K562 (cell line): ENCODE measurements at regions not wholly inside any gene's neighbourhood (a gene's known extent, or its start where the extent isn't known, plus 50 kb on each side); places are given as distances from the start of the nearest gene placed in this dataset.

Experiments
- ATF7 ChIP-seq: fragments of 450-650 bp; IDR thresholded peaks from 2 replicates; pipeline ENCODE4 v1.7.1; 2014; ENCODE audit warnings: mild to moderate bottlenecking, moderate library complexity
- CTBP1 ChIP-seq: fragments of 450-650 bp; IDR thresholded peaks from 2 replicates; pipeline ENCODE4 v1.6.1; 2016; ENCODE audit warnings: borderline replicate concordance
- CTCF ChIP-seq, 3 experiments: IDR thresholded peaks in 2 of 3; conservative IDR thresholded peaks in 1 of 3; 2 replicates each; pipeline ENCODE4 v1.5.1; 2011 to 2012; ENCODE audit warnings: low read length in 3 of 3, mild to moderate bottlenecking in 3 of 3, control low read depth in 2 of 3, improper control_type of control experiment in 1 of 3, inconsistent platforms in 1 of 3, low read depth in 1 of 3, mixed read lengths in 1 of 3, moderate library complexity in 1 of 3; ENCODE audit not compliant: insufficient read depth in 2 of 3
- KDM5B ChIP-seq: fragments of 200-600 bp; sonication (generic); IDR thresholded peaks from 2 replicates; pipeline ENCODE4 v1.6.1; 2012; ENCODE audit warnings: low read depth, mild to moderate bottlenecking, moderate library complexity, low read length, control low read depth, inconsistent platforms; ENCODE audit not compliant: insufficient replicate concordance
- L3MBTL2 ChIP-seq: fragments of 450-650 bp; IDR thresholded peaks from 2 replicates; pipeline ENCODE4 v1.6.1; 2016; ENCODE audit warnings: mild to moderate bottlenecking, moderate library complexity
- NCOA1 ChIP-seq: fragments of 450-650 bp; IDR thresholded peaks from 2 replicates; pipeline ENCODE4 v1.6.1; 2016; ENCODE audit warnings: low read depth
- RCOR1 ChIP-seq, 2 experiments: IDR thresholded peaks; 2 replicates each; pipeline ENCODE4 v1.6.1; 2012; ENCODE audit warnings: low read depth in 2 of 2, low read length in 2 of 2, borderline replicate concordance in 1 of 2, improper control_type of control experiment in 1 of 2
- RNF2 ChIP-seq: sonication (generic); IDR thresholded peaks from 2 replicates; pipeline ENCODE4 v1.6.1; 2016
- TF ChIP-seq, protein P1 (sequence below): fragments of 450-650 bp; IDR thresholded peaks from 2 replicates; pipeline ENCODE4 v1.6.1; 2016

GRCh38 chr17:12201294-12201880 lies 180.7 kb downstream of the MAP2K4 start:
- TF ChIP-seq NCOA1, result no peak
- no peak for TF ChIP-seq ATF7
- TF ChIP-seq KDM5B, result no peak
- TF ChIP-seq L3MBTL2, result no peak
- no peak for TF ChIP-seq CTBP1
- TF ChIP-seq RNF2, result no peak
- TF ChIP-seq CTCF (IDR thresholded peaks at IDR 0.05 in 2 of 3, conservative IDR thresholded peaks at IDR 0.05 in 1 of 3; ENCODE audit: insufficient read depth in 2 of 3, low read depth in 1 of 3, low read length in 3 of 3), result no peak
- TF ChIP-seq, protein P1, sequence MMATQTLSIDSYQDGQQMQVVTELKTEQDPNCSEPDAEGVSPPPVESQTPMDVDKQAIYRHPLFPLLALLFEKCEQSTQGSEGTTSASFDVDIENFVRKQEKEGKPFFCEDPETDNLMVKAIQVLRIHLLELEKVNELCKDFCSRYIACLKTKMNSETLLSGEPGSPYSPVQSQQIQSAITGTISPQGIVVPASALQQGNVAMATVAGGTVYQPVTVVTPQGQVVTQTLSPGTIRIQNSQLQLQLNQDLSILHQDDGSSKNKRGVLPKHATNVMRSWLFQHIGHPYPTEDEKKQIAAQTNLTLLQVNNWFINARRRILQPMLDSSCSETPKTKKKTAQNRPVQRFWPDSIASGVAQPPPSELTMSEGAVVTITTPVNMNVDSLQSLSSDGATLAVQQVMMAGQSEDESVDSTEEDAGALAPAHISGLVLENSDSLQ, result no peak
- no peak for TF ChIP-seq RCOR1 (IDR thresholded peaks at IDR 0.05; ENCODE audit: borderline replicate concordance in 1 of 2, low read depth in 2 of 2, low read length in 2 of 2)
